ENCODE measurements at regions not wholly inside any gene's neighbourhood (a gene's known extent, or its start where the extent isn't known, plus 50 kb on each side); places are given as distances from the start of the nearest gene placed in this dataset.

DNA sequence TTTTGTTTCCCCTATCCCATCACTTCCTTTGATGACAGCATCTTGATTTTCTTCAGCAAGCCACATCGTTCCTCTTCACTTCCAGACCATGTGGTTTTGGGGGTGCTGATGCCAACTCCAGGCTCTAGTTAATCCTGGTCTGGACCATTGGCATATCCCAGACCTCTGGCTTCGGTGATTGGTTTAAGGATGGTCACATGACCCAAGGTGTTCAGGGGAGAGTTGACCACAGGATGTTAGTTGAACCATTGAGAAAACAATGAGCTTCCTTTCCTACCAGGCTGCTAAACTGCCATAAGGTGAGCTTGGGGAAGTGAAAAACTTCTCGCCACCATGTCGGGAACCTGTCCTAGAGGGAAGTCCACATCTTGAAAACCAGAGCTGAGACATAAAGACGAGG, 60.9 kb upstream of the TLR3 start:
- in situ Hi-C loops (cut with HindIII; ENCODE audit: low pct_unique_long_range_greater_than_20kb, low sequenced_read_pairs) = no loop called here
- TF ChIP-seq JUND (IDR thresholded peaks at IDR 0.05; ENCODE audit: low read depth) = no peak

DNA sequence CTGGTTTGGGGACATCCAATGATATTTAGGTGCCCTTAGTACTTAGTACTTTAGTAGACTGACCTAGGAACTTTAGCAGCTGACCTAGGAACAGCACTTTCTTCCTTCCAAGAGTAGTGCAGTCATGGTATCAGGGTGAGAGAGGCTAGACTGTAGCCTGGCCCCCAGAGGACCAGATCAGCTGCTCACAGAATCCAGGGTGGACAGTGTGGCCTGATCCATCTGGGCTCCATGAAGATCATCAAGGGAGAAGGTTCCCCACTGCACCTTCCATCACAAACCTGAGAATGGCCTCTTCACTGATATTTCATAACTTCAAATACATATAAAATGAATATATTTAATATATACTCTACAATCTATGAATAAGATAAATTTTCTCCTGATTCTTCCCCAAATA, 59.0 kb upstream of the TLR3 start:
- TF ChIP-seq JUND (IDR thresholded peaks at IDR 0.05; ENCODE audit: low read depth) = no peak
- DNase-seq (ENCODE audit: low read depth in 1 of 2, low spot score in 1 of 2) = no peak
- in situ Hi-C loops (cut with HindIII; ENCODE audit: low pct_unique_long_range_greater_than_20kb, low sequenced_read_pairs) = no loop called here

More for the DNA sequence above, 60.9 kb upstream of the TLR3 start:
- no peak for DNase-seq (ENCODE audit: low read depth in 1 of 2, low spot score in 1 of 2)

DNA sequence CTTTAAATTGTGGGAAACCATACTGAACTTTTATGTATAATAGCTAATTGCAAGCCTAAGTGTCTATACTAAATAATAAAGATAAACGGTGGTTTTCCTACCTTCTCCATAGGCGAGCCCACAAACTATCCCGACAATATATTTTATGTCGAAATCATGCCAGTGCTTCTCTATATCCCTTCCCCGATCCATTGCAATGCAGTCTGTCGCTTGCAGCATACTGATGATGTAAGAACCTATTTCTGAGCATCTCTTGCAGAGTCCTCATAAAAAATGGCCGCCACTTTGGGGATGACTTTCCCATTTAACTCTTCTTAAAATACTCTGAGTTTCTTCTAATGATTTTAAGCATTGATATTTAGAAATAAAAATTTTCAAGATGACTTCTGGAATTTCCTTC, 58.1 kb upstream of the TLR3 start:
- in situ Hi-C loops (cut with HindIII; ENCODE audit: low pct_unique_long_range_greater_than_20kb, low sequenced_read_pairs) = no loop called here
- DNase-seq (ENCODE audit: low read depth in 1 of 2, low spot score in 1 of 2) = no peak
- TF ChIP-seq JUND (IDR thresholded peaks at IDR 0.05; ENCODE audit: low read depth) = no peak

DNA sequence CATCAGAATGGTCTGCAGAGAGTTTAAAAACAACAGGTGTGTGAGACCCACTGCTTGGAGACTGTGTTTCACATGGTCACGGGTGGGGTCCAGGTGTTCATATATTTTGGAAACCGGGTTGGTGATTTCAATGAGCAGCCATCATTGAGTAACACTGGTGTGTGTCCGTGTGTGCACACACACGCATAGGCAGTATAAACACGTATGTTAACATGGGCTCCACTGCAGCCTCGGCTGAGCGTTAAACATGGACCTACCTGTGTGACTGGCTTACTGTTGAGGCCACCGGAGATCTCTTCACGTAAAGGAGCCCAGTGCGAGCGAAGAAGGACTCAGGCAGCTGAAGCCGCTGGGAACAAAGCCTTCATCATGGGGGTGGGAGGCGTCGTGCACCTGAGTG, 56.9 kb upstream of the TLR3 start:
- in situ Hi-C loops (cut with HindIII; ENCODE audit: low pct_unique_long_range_greater_than_20kb, low sequenced_read_pairs) = no loop called here
- DNase-seq (ENCODE audit: low read depth in 1 of 2, low spot score in 1 of 2) = no peak
- TF ChIP-seq JUND (IDR thresholded peaks at IDR 0.05; ENCODE audit: low read depth) = no peak

DNA sequence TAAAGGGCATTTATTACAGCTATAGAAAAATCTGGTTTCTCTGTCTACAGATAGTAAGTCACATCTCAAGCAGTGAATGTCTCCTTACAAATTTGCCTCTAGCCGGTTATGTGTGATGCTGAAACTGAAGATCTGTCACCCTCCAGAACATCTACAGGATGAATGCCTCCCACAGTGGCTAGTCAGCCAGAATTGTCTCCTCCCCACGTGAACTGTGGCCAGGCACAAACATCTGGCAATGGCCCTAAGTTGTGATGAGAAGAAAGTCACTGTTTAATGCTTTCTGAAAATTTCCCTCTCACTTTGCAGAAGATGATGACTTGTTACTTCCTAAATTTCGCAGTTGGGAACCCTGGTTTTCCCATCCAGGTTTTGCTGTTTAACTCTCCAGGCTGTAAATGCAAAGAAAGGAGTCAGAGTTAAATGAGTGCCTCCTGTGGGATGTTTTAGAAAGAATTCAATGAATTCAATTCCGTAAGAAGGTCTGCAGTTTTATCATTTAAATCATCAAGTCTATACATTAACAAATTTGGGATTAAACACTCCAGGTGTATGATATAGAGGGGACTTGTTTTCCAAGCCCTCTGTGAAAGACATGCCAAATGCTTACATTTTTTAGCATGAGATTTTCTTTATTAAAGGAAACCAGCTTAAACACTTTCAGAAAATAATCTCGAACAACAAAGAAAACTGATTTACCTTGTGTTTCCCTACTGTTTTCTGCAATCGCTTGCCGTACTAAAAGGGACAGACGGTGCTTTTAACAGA, 55.4 kb upstream of the TLR3 start:
- TF ChIP-seq JUND (IDR thresholded peaks at IDR 0.05; ENCODE audit: low read depth) = no peak
- no peak for DNase-seq (ENCODE audit: low read depth in 1 of 2, low spot score in 1 of 2)
- in situ Hi-C loops (cut with HindIII; ENCODE audit: low pct_unique_long_range_greater_than_20kb, low sequenced_read_pairs) = no loop called here

DNA sequence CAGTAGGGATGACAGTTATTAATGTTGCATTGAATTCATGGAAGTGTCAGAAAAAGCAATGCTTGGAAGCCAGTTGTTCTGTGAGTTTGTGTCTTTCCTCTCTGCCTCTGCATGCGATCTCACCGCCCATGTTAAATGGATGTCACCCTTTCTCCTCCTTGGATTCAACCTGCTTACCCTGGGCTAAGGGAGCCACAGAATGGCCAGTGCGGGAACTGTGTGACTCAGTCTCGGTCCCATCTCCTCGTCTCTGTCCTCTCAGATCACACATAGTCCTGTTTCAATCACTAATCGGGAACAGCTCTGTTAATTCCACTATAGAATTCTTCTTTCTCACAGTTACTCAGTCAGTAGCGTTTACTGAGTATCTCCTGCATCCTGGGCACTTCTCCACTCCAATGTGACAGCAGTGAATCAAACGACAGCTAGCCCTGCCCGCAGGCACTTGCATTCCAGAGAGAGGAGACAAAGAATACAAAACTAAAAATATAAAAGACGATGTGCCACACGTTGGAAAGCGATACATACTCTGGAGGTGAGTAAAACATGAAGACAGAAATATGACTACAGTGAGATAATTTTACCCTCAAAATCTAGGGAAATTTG, 53.6 kb upstream of the TLR3 start:
- TF ChIP-seq JUND (IDR thresholded peaks at IDR 0.05; ENCODE audit: low read depth) = no peak
- DNase-seq (ENCODE audit: low read depth in 1 of 2, low spot score in 1 of 2) = peak in 1 of 2 experiments; percentile 74

DNA sequence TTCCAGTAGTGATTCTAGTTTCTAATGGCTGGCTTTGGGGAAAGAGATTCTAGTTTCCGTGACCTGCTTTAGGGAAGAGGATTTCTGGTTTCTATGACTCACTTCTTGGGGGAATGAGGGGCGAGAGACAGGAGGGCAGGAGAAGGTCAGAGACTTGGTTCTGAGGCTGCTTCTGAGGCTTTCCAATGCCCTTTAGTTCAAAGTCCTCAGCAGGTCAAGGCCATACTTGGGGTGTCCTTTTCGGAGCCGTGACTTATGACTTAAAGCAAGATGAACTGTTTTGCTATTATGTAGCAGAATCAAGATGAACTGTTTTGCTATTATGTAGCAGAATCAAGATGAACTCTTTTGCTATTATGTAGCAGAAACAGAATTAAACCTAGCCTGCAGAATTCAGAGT, 52.2 kb upstream of the TLR3 start:
- DNase-seq (ENCODE audit: low read depth in 1 of 2, low spot score in 1 of 2) = no peak
- in situ Hi-C loops (cut with HindIII; ENCODE audit: low pct_unique_long_range_greater_than_20kb, low sequenced_read_pairs) = no loop called here
- no peak for TF ChIP-seq JUND (IDR thresholded peaks at IDR 0.05; ENCODE audit: low read depth)

More for the DNA sequence above, 53.6 kb upstream of the TLR3 start:
- in situ Hi-C loops (cut with HindIII; ENCODE audit: low pct_unique_long_range_greater_than_20kb, low sequenced_read_pairs) = no loop called here

DNA sequence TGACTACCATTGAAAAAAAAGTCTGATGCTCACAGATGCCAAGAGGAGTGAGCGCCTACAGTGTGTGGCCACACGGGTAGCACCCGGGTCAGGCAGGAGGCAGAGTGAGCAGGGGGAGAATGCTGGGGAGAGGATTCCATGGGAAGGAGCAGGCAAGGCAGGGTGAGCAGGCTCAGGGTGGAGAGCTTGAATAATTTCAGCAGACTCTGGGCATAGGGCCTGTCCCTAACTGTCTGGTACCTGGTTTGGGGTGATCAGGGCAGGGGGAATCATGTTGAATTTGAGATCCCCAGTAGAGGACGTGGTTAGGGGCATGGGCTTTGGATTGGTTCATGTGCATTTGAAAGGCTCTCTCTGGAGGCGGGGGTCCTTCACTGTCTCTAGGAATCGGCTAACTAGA, 51.2 kb upstream of the TLR3 start:
- no peak for DNase-seq (ENCODE audit: low read depth in 1 of 2, low spot score in 1 of 2)
- in situ Hi-C loops (cut with HindIII; ENCODE audit: low pct_unique_long_range_greater_than_20kb, low sequenced_read_pairs) = no loop called here
- no peak for TF ChIP-seq JUND (IDR thresholded peaks at IDR 0.05; ENCODE audit: low read depth)

DNA sequence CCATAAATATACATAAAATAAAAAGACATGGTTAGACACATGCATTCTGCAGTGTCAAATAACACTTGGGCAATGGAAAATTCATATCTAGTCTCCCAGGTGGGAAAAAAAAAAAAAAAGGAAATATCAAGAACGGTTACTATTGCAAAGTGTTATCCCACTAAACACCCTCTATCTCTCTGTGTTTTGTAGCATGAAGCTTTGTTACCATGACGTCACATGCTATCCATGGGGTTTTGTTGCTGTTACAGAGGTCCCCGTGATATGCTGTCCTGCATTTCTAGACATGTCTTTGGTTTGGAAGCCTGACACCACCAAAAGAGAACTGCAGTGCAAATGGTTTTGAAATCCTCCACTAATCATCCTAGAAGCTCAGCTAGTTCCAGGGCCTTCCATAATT, 50.7 kb upstream of the TLR3 start:
- in situ Hi-C loops (cut with HindIII; ENCODE audit: low pct_unique_long_range_greater_than_20kb, low sequenced_read_pairs) = no loop called here
- no peak for DNase-seq (ENCODE audit: low read depth in 1 of 2, low spot score in 1 of 2)
- TF ChIP-seq JUND (IDR thresholded peaks at IDR 0.05; ENCODE audit: low read depth) = no peak

DNA sequence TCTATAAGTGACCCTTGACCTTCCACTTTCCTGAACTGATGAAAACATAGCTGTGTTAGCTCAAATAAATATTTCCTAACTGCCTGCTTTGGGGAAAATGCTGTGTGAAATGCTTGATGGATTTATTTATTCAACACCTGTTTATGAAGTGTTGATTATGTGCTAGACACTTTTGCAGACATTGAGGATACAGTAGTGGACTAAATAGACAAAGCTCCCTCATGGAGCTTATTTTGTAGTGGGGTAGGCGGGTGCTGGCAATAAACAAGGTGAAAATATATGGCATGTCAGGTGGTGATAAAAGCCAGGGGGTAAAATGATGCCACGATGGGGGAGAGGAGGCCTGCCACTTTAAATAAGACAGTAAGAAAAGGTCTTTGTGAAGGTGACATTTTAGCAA, 50.2 kb upstream of the TLR3 start:
- in situ Hi-C loops (cut with HindIII; ENCODE audit: low pct_unique_long_range_greater_than_20kb, low sequenced_read_pairs) = no loop called here
- DNase-seq (ENCODE audit: low read depth in 1 of 2, low spot score in 1 of 2) = no peak

More for the DNA sequence above, 50.2 kb upstream of the TLR3 start:
- no peak for TF ChIP-seq JUND (IDR thresholded peaks at IDR 0.05; ENCODE audit: low read depth)
